Subcutaneous abdominal adipose tissue (tissue), 5 donors: ENCODE measurements at regions not wholly inside any gene's neighbourhood (a gene's known extent, or its start where the extent isn't known, plus 50 kb on each side); places are given as distances from the start of the nearest gene placed in this dataset.
"Not testable (repeated sequence)": the region's sequence is repeated elsewhere in the genome, so short reads cannot be mapped to it uniquely, and the experiment has no call there.

Experiments used
- H3K27ac ChIP-seq: one replicate; pipeline ENCODE4 v1.7.0; 2013; ENCODE audit warnings: low read depth, mild to moderate bottlenecking, inconsistent platforms, low read length, moderate library complexity
- H3K27me3 ChIP-seq, 5 donors: one replicate each; pipeline ENCODE4 v1.7.0; 2013; ENCODE audit warnings: low read length in 5 of 5, inconsistent platforms in 1 of 5; ENCODE audit not compliant: control insufficient read depth in 5 of 5, insufficient read depth in 4 of 5
- H3K36me3 ChIP-seq, 5 donors: one replicate each; pipeline ENCODE4 v1.7.0; 2013; ENCODE audit warnings: low read length in 5 of 5; ENCODE audit not compliant: control insufficient read depth in 5 of 5, insufficient read depth in 5 of 5
- H3K4me1 ChIP-seq, 5 donors: one replicate each; pipeline ENCODE4 v1.7.0; 2013; ENCODE audit warnings: low read length in 5 of 5, mild to moderate bottlenecking in 3 of 5, moderate library complexity in 1 of 5; ENCODE audit not compliant: control insufficient read depth in 5 of 5, insufficient read depth in 5 of 5
- H3K4me3 ChIP-seq, 5 donors: one replicate each; pipeline ENCODE4 v1.7.0; 2013; ENCODE audit warnings: low read length in 5 of 5, low read depth in 1 of 5
- H3K9ac ChIP-seq, 5 donors: one replicate each; pipeline ENCODE4 v1.7.0; 2013; ENCODE audit warnings: low read length in 5 of 5, mild to moderate bottlenecking in 4 of 5, moderate library complexity in 3 of 5
- H3K9me3 ChIP-seq, 5 donors: one replicate each; pipeline ENCODE4 v1.7.0; 2013; ENCODE audit warnings: low read length in 5 of 5; ENCODE audit not compliant: control insufficient read depth in 5 of 5
- donor health status: healthy.
- donor health status: healthy.
- donor health status: healthy.
- donor health status: healthy.
- donor health status: healthy.

DNA sequence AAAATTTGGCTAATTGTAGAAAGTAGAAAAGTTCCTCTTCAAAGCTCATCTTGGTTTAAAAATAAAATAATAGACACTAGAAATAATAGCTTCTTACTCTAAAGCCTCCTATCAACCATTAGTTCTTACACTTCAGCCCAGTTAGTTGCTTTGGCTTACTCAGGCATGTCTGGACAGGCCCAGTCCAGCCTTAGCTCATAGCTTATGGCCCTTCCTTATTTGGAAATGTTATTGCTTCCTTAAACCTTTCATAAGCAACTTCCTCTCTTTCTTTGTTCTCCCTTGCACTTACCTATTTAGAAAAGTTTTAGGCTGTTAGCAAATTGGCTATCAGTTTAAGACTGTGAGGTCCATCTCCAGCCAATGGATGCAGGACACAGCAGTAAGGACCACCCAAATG lies 754.1 kb upstream of the NUDT12 start:
- H3K36me3 ChIP-seq, H3K4me3 ChIP-seq, H3K9me3 ChIP-seq, H3K9ac ChIP-seq, H3K27ac ChIP-seq, H3K4me1 ChIP-seq, H3K27me3 ChIP-seq: not testable (repeated sequence)

DNA sequence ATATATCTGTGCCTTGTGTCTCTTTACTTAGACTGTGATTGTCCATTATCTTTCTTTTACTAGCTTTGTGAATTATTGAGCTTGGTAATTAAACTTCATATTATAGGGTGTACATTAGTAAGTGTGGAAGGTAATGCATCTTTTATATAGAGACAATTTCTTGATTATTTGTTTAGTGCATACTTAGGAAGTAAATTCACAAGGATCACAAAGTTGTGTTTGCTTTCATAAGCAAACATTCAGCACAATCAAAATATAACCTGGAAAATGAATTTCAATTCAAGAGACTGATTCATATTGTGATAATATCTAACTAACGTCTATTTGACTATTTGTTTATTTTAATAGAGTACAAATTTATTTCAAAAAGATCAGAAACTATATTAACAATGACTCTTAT lies 749.9 kb upstream of the NUDT12 start:
- H3K36me3 ChIP-seq = no peaks in the 10 kb centered on the region
- H3K9me3 ChIP-seq = peaks cover 0 to 4% (median 0%) of the 10 kb centered on the region in 5 donors
- no peaks in the 10 kb centered on the region for H3K27me3 ChIP-seq
- H3K9ac ChIP-seq = no peak overlapping the region
- H3K27ac ChIP-seq = no peak overlapping the region
- H3K4me1 ChIP-seq = no peaks in the 10 kb centered on the region
- H3K4me3 ChIP-seq = no peak overlapping the region

DNA sequence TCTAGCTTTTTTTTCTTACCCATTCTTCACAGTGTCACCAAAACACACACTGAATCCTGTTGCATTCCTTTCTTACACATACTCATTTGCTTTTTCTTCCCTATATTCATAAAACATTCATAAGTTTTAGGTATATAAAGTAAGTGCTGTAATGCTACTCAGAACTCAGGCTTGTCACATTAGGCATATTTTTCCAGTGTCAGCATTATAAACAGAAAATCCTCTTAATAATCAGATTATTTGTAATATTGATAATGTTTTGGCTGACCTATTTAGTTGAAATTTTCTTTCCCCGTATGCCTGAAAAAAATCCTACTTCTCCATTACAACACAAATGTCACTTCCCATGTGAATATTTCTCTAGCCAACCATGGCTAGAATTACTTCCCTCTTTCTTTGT lies 743.0 kb upstream of the NUDT12 start:
- no peaks in the 10 kb centered on the region for H3K27me3 ChIP-seq
- no peak overlapping the region for H3K27ac ChIP-seq

DNA sequence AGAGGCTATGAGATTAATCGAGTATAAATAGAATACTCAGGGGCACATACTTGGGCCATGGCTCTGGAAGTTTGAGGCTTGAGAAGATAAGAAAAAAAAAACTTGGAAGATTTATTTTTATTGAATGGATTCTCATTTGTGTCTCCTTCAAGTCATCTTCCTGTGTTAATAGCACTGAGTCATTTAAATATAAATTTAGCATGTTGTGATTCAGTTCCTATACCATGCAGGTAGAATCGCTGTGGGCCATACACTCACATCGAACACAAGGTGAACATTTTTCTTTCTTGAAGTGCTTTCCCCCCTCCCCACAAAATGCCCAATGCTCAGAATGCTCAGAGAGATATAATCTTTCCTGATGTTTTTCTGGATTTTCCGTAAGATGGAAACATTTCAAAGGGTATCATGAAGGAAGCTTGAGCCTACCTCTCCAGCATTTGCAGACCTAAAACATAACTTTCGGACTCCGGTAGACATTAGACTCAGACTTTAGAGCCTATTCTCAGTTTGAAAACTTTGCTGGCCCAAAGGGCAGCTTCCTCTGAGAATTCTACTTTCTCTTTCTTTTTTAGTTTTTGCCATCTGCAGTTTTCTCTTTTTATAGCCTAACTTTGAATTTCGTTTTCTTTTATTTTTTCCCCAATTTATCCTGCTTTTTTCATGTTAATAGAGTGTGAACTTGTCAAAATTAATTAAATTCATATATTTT lies 737.6 kb upstream of the NUDT12 start:
- no peaks in the 10 kb centered on the region for H3K9me3 ChIP-seq
- H3K36me3 ChIP-seq = no peaks in the 10 kb centered on the region
- no peak overlapping the region for H3K4me3 ChIP-seq
- no peaks in the 10 kb centered on the region for H3K27me3 ChIP-seq
- no peak overlapping the region for H3K27ac ChIP-seq
- H3K9ac ChIP-seq = no peak overlapping the region
- H3K4me1 ChIP-seq = no peaks in the 10 kb centered on the region

More for the DNA sequence above, 743.0 kb upstream of the NUDT12 start:
- Histone ChIP-seq H3K9ac (no peak overlapping the region), H3K4me3 (no peak overlapping the region), H3K4me1 (no peaks in the 10 kb centered on the region), H3K9me3 (no peaks in the 10 kb centered on the region), H3K36me3 (no peaks in the 10 kb centered on the region)

DNA sequence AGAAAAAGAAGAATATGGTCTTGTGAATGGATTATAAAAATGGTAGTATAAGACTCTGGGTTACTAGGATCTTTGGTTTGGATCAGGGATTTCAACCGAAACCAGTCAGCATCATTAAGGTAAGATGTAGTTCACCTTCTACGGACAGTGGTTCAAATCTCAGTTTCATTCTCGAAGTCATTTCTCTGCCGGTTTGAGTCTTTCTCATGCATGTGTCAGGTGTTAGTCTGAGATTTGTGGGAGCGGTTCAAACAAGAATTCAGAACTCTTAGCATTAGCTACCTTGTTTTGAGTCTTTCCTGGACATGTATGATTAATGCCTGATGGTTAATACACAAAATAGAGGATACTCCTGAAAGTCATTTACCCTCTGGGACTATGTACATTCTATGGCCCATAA lies 735.9 kb upstream of the NUDT12 start:
- Histone ChIP-seq H3K4me3 (no peak overlapping the region), H3K36me3 (no peaks in the 10 kb centered on the region), H3K9me3 (no peaks in the 10 kb centered on the region), H3K27ac (no peak overlapping the region), H3K27me3 (no peaks in the 10 kb centered on the region), H3K4me1 (no peaks in the 10 kb centered on the region), H3K9ac (no peak overlapping the region)

DNA sequence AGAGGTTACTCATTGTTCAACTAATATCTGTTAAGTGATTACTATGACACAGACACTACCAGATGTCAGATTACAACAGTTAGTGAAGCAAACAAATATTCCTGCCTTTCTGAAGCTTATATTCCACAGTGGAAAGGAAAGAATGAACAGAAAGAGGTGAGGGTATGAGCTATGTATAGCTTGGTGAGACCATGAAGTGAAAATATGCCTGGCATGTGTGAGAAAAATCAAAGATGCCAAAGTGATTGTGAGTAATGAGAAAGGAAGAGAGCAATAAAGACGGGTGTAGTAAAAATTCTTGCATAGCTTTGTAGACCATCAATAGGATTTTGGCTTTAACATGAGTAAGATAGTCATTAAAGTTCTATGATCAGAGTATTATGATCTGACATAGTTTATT lies 734.5 kb upstream of the NUDT12 start:
- Histone ChIP-seq H3K4me1 (no peaks in the 10 kb centered on the region), H3K9ac (no peak overlapping the region), H3K27ac (no peak overlapping the region), H3K27me3 (no peaks in the 10 kb centered on the region), H3K9me3 (no peaks in the 10 kb centered on the region), H3K4me3 (no peak overlapping the region), H3K36me3 (no peaks in the 10 kb centered on the region)

DNA sequence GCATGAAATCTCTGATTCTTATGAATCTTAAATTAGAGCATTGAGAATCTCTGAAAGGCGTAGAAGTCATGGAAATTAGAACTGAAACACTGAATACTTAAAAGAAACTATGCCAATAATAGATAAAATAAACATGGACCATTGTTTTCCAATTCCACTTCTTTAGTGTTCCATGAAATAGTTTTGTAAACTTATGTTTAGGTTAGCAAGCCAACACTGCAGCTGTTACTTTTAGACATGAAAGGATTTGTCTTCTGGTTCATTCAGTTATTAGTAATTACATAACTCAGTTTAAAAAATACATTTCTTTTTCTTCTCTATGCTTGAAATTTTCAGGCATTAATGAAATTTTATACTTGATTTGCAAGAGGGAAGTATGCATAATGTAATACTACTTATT lies 733.4 kb upstream of the NUDT12 start:
- Histone ChIP-seq H3K9me3 (no peaks in the 10 kb centered on the region), H3K9ac (no peak overlapping the region), H3K27ac (no peak overlapping the region), H3K4me3 (no peak overlapping the region), H3K4me1 (no peaks in the 10 kb centered on the region), H3K36me3 (no peaks in the 10 kb centered on the region), H3K27me3 (no peaks in the 10 kb centered on the region)

DNA sequence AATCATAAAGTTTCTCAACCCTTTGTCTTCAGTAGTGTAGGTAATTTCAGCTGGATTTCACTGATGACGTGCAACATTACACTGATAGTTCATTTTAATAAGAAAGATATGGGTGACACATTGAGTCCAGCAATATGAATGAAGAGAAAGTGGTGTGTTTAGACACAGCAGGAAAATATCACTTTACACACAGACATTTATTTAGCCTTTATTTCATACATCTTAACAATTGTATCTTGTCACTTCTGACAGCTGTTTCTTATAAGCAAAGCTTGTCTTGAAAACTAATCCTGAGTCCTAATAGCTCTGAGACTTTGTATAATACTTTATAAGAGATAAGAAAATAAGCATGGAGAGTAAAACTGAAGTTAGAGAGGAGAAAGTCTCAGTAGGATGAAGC lies 720.5 kb upstream of the NUDT12 start:
- Histone ChIP-seq H3K9me3 (peaks cover 0 to 5% (median 0%) of the 10 kb centered on the region in 5 donors), H3K27ac (no peak overlapping the region), H3K36me3 (no peaks in the 10 kb centered on the region), H3K27me3 (no peaks in the 10 kb centered on the region), H3K9ac (no peak overlapping the region), H3K4me1 (no peaks in the 10 kb centered on the region), H3K4me3 (no peak overlapping the region)

DNA sequence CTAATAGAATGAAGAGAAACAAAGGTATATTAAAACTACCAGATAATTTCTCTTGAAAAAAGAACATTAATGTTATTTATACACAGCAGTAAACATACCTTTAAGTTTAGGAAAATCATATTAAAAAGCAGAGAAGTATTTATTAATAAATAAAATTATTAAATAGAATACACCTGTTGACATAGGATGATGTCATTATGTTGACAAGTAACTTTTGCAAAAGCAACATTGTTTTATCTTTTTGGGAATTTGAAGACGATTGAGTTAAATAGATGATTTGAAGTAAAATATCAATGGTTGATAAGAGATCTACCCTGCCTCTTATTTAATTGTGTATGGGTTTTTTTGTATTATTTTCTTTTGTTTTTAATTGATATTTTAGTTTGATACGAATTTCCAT lies 711.1 kb upstream of the NUDT12 start:
- Histone ChIP-seq H3K36me3 (no peaks in the 10 kb centered on the region), H3K27me3 (no peaks in the 10 kb centered on the region), H3K4me3 (no peak overlapping the region), H3K27ac (no peak overlapping the region), H3K9me3 (no peaks in the 10 kb centered on the region), H3K9ac (no peak overlapping the region), H3K4me1 (no peaks in the 10 kb centered on the region)

DNA sequence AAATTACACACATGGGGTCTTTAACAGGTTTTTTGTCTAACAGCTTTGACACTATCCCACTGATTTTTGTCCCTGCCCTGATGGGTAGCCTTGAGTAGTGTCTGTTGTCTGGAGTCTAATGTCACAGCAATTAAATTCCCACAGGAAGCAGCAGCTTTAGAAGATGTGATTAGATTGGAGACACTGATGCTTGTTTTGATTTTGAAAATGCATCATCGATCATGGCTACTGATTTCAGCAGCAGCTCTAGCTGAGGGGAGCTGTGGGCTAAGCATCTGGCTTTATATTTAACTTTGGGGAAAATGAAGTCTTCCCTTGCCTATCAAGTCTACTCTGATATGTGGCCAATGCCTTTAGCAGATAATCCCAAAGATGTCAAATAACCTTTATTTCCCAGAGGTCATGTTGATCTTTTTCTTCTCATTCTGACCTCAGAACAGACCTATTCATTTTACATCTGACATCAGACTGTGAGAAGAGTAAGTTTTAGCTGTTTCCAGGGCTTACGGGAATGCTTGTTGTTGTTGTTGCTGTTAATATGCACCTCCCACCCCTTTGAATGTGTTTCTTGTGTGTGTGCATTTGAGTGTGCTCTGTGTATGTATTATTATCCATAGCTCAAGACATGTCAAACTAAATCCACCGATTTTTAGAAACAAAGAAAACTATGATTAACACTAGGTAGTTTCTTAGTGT lies 704.9 kb upstream of the NUDT12 start:
- Histone ChIP-seq H3K9ac (no peak overlapping the region), H3K9me3 (no peaks in the 10 kb centered on the region), H3K36me3 (no peaks in the 10 kb centered on the region), H3K27ac (no peak overlapping the region), H3K4me1 (peaks cover 0 to 13% (median 0%) of the 10 kb centered on the region in 5 donors), H3K4me3 (no peak overlapping the region), H3K27me3 (no peaks in the 10 kb centered on the region)
